SH-SY5Y (cell line): ENCODE measurements at regions not wholly inside any gene's neighbourhood (a gene's known extent, or its start where the extent isn't known, plus 50 kb on each side); places are given as distances from the start of the nearest gene placed in this dataset.

Source experiments
- GATA2 ChIP-seq: IDR thresholded peaks from 2 replicates; pipeline ENCODE4 v1.6.1; 2011; ENCODE audit warnings: mild to moderate bottlenecking, low read depth, low read length
- GATA3 ChIP-seq: IDR thresholded peaks from 2 replicates; pipeline ENCODE4 v1.6.1; 2011; ENCODE audit warnings: low read depth, mild to moderate bottlenecking, low read length, moderate library complexity

GRCh38 chr5:110258460-110259216 is 467.8 kb downstream of the TMEM232 start:
- TF ChIP-seq GATA3, result no peak
- TF ChIP-seq GATA2, result no peak

- TF ChIP-seq GATA2 (no peak), GATA3 (no peak)
Observed at GRCh38 chr5:110262749-110263148, 463.7 kb downstream of the TMEM232 start.

- TF ChIP-seq GATA3 (no peak), GATA2 (no peak)
Observed at GRCh38 chr5:110264661-110265060, 461.8 kb downstream of the TMEM232 start.

- TF ChIP-seq GATA2, result no peak
- no peak for TF ChIP-seq GATA3
Observed at GRCh38 chr5:110265162-110265561, 461.3 kb downstream of the TMEM232 start.

- no peak for TF ChIP-seq GATA3
- no peak for TF ChIP-seq GATA2
Observed at GRCh38 chr5:110267714-110268113, 458.8 kb downstream of the TMEM232 start.

- TF ChIP-seq GATA2, result no peak
- no peak for TF ChIP-seq GATA3
Observed at GRCh38 chr5:110268283-110268682, 458.2 kb downstream of the TMEM232 start.

GRCh38 chr5:110268985-110269384 is 457.5 kb downstream of the TMEM232 start:
- TF ChIP-seq GATA2 (no peak), GATA3 (no peak)

- TF ChIP-seq GATA2 (no peak), GATA3 (no peak)
Observed at GRCh38 chr5:110269478-110270142, 456.9 kb downstream of the TMEM232 start.

GRCh38 chr5:110275878-110276277 is 450.6 kb downstream of the TMEM232 start:
- TF ChIP-seq GATA3, result no peak
- no peak for TF ChIP-seq GATA2

GRCh38 chr5:110288766-110289511 is 437.5 kb downstream of the TMEM232 start:
- TF ChIP-seq GATA3 (no peak), GATA2 (no peak)

- TF ChIP-seq GATA3 (no peak), GATA2 (no peak)
Observed at GRCh38 chr5:110289512-110289810, 437.0 kb downstream of the TMEM232 start.

GRCh38 chr5:110290542-110290941 is 435.9 kb downstream of the TMEM232 start:
- TF ChIP-seq GATA2 (no peak), GATA3 (no peak)

- no peak for TF ChIP-seq GATA2
- TF ChIP-seq GATA3, result no peak
Observed at GRCh38 chr5:110294281-110294680, 432.2 kb downstream of the TMEM232 start.

GRCh38 chr5:110297152-110297670 is 429.3 kb downstream of the TMEM232 start:
- no peak for TF ChIP-seq GATA2
- no peak for TF ChIP-seq GATA3
